Ishikawa (cell line): ENCODE measurements at regions not wholly inside any gene's neighbourhood (a gene's known extent, or its start where the extent isn't known, plus 50 kb on each side); places are given as distances from the start of the nearest gene placed in this dataset.

ENCODE experiments used
- CREB1 ChIP-seq: IDR thresholded peaks from 2 replicates; pipeline ENCODE4 v1.6.1; 2012; ENCODE audit warnings: low read depth
- EGR1 ChIP-seq: IDR thresholded peaks from 2 replicates; pipeline ENCODE4 v1.6.1; 2012
- EP300 ChIP-seq: IDR thresholded peaks from 2 replicates; pipeline ENCODE4 v1.6.1; 2012; ENCODE audit warnings: borderline replicate concordance
- FOXM1 ChIP-seq: IDR thresholded peaks from 2 replicates; pipeline ENCODE4 v1.6.1; 2012; ENCODE audit warnings: low read depth, borderline replicate concordance
- NFIC ChIP-seq: IDR thresholded peaks from 2 replicates; pipeline ENCODE4 v1.6.1; 2012
- RAD21 ChIP-seq: IDR thresholded peaks from 2 replicates; pipeline ENCODE4 v1.6.1; 2012; ENCODE audit warnings: low read depth
- TAF1 ChIP-seq: IDR thresholded peaks from 2 replicates; pipeline ENCODE4 v1.6.1; 2012; ENCODE audit warnings: low read depth, mild to moderate bottlenecking
- TCF12 ChIP-seq: IDR thresholded peaks from 2 replicates; pipeline ENCODE4 v1.6.1; 2012; ENCODE audit warnings: low read depth
- TEAD4 ChIP-seq: IDR thresholded peaks from 2 replicates; pipeline ENCODE4 v1.6.1; 2012
- YY1 ChIP-seq: IDR thresholded peaks from 2 replicates; pipeline ENCODE4 v1.6.1; 2012; ENCODE audit warnings: low read depth
- ZBTB7A ChIP-seq: IDR thresholded peaks from 2 replicates; pipeline ENCODE4 v1.6.1; 2012; ENCODE audit warnings: low read depth
- TF ChIP-seq, protein P1 (sequence below): IDR thresholded peaks from 2 replicates; pipeline ENCODE4 v1.6.1; 2012; ENCODE audit warnings: low read depth, mild to moderate bottlenecking
- TF ChIP-seq, protein P2 (sequence below): IDR thresholded peaks from 2 replicates; pipeline ENCODE4 v1.6.1; 2012
- TF ChIP-seq, protein P3 (sequence below): IDR thresholded peaks from 2 replicates; pipeline ENCODE4 v1.6.1; 2012

DNA sequence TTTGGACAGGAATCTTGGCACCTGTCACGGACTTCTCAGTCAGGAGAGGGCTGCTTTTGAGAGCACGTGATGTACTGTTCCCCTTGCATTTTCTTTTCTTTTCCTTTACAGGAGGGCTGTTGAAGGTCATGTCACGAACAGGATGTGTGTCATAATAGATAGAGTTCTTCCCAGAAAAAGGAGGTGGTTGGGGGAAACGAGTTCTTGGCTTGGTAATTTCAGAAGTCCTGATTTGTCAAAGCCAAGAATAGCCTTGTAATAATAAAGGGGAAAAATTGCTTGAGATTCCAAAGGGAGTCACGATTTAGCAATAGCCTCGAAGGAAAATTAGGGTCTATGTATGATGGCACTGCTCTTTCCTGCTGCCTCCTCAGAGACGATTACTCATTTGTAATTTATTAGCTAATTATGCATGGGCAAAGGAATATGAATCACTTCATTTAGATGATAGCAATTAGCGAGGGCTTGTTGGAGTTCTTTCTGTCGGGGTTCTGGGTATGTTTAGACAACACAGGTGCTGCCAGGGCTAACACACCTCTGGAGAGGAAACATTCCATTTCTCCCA, 277.7 kb upstream of the N4BP1 start:
- TF ChIP-seq, protein P1, sequence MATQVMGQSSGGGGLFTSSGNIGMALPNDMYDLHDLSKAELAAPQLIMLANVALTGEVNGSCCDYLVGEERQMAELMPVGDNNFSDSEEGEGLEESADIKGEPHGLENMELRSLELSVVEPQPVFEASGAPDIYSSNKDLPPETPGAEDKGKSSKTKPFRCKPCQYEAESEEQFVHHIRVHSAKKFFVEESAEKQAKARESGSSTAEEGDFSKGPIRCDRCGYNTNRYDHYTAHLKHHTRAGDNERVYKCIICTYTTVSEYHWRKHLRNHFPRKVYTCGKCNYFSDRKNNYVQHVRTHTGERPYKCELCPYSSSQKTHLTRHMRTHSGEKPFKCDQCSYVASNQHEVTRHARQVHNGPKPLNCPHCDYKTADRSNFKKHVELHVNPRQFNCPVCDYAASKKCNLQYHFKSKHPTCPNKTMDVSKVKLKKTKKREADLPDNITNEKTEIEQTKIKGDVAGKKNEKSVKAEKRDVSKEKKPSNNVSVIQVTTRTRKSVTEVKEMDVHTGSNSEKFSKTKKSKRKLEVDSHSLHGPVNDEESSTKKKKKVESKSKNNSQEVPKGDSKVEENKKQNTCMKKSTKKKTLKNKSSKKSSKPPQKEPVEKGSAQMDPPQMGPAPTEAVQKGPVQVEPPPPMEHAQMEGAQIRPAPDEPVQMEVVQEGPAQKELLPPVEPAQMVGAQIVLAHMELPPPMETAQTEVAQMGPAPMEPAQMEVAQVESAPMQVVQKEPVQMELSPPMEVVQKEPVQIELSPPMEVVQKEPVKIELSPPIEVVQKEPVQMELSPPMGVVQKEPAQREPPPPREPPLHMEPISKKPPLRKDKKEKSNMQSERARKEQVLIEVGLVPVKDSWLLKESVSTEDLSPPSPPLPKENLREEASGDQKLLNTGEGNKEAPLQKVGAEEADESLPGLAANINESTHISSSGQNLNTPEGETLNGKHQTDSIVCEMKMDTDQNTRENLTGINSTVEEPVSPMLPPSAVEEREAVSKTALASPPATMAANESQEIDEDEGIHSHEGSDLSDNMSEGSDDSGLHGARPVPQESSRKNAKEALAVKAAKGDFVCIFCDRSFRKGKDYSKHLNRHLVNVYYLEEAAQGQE: no peak
- TF ChIP-seq, protein P2, sequence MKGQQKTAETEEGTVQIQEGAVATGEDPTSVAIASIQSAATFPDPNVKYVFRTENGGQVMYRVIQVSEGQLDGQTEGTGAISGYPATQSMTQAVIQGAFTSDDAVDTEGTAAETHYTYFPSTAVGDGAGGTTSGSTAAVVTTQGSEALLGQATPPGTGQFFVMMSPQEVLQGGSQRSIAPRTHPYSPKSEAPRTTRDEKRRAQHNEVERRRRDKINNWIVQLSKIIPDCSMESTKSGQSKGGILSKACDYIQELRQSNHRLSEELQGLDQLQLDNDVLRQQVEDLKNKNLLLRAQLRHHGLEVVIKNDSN: no peak
- TF ChIP-seq, protein P3, sequence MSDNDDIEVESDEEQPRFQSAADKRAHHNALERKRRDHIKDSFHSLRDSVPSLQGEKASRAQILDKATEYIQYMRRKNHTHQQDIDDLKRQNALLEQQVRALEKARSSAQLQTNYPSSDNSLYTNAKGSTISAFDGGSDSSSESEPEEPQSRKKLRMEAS: no peak
- TF ChIP-seq EP300 (no peak), TEAD4 (no peak), TAF1 (no peak), YY1 (no peak), CREB1 (no peak), RAD21 (no peak), ZBTB7A (no peak), EGR1 (no peak), NFIC (no peak), TCF12 (no peak), FOXM1 (no peak)
